OCI-LY7 (cell line): ENCODE measurements at regions not wholly inside any gene's neighbourhood (a gene's known extent, or its start where the extent isn't known, plus 50 kb on each side); places are given as distances from the start of the nearest gene placed in this dataset.

Experiments used
- EZH2phosphoT487 ChIP-seq: fragments of 200-600 bp; sonication (generic); IDR thresholded peaks from 2 replicates; pipeline ENCODE4 v1.6.1; 2018; ENCODE audit warnings: low read depth, borderline replicate concordance, mild to moderate bottlenecking, mixed run types, antibody characterized with exemption, low read length, moderate library complexity, mixed read lengths
- TF ChIP-seq, protein P1 (sequence below): fragments of 200-600 bp; sonication (generic); conservative IDR thresholded peaks from 2 replicates; pipeline ENCODE4 v1.5.1; 2014; ENCODE audit warnings: mild to moderate bottlenecking, antibody characterized with exemption, low read length, moderate library complexity, mixed read lengths

- TF ChIP-seq, protein P1, sequence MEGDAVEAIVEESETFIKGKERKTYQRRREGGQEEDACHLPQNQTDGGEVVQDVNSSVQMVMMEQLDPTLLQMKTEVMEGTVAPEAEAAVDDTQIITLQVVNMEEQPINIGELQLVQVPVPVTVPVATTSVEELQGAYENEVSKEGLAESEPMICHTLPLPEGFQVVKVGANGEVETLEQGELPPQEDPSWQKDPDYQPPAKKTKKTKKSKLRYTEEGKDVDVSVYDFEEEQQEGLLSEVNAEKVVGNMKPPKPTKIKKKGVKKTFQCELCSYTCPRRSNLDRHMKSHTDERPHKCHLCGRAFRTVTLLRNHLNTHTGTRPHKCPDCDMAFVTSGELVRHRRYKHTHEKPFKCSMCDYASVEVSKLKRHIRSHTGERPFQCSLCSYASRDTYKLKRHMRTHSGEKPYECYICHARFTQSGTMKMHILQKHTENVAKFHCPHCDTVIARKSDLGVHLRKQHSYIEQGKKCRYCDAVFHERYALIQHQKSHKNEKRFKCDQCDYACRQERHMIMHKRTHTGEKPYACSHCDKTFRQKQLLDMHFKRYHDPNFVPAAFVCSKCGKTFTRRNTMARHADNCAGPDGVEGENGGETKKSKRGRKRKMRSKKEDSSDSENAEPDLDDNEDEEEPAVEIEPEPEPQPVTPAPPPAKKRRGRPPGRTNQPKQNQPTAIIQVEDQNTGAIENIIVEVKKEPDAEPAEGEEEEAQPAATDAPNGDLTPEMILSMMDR: no peak
- TF ChIP-seq EZH2phosphoT487: no peak
Observed at GRCh38 chr4:167785523-167785922, 306.8 kb upstream of the ANXA10 start.
